ENCODE measurements at regions not wholly inside any gene's neighbourhood (a gene's known extent, or its start where the extent isn't known, plus 50 kb on each side); places are given as distances from the start of the nearest gene placed in this dataset.

DNA sequence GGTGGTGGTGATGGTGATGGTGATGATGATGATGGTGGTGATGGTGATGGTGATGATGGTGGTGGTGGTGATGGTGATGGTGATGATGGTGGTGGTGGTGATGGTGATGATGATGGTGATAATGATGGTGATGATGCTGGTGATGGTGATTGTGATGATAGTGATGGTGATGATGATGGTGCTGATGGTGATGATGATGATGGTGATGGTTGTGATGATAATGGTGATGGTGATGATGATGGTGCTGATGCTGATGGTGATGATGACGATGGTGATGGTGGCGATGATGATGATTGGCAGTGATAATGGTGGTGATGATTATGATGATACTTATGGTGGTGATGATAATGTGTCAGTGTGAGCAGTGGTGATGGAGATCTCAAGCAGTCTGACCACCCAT, 90.8 kb upstream of the FOXF1 start:
- no peak for TF ChIP-seq CTCF (IDR thresholded peaks at IDR 0.05; ENCODE audit: insufficient read depth, missing control alignments)
- FAIRE-seq: no peak
- DNase-seq (ENCODE audit: insufficient read length, low spot score): no peak

DNA sequence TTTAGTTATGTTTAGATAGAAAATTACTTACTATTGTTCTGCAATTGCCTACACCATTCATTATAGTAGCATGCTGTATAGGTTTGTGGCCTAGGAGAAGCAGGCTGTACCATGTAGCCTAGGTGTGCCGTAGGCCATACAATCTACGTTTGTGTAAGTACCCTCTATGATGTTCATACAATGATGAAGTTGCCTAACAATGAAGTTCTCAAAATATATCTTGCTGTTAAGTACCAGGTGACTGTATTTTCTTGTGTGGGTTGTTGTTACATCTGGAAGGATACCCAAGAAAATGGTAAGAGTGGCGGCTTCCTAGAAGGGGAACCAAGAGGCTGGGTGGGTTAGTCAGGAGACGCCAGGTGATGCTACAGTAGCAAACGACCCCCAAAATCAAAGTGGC, 88.3 kb upstream of the FOXF1 start:
- no peak for TF ChIP-seq CTCF (IDR thresholded peaks at IDR 0.05; ENCODE audit: insufficient read depth, missing control alignments)
- DNase-seq (ENCODE audit: insufficient read length, low spot score) (no peak), FAIRE-seq (no peak)

DNA sequence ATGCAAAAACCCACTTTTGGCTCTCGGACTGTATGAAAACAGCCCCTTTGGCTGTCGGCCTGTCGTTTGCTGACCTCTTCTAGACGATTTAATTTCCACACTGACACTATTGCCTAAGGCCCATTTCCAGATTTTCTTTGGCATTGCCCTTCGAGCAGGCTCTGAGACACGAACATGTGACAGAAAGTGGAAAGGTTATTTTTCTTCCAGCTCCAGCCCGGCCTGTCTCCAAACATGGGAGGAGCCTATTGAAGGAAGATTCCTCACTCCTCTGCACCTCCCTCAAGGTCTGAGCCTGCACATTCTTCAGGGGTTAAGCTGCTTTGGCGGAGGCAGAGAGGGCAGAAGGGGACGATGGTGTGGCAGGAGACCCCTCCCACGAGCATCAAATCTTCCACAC, 85.9 kb upstream of the FOXF1 start:
- TF ChIP-seq CTCF (IDR thresholded peaks at IDR 0.05; ENCODE audit: insufficient read depth, missing control alignments): no peak
- FAIRE-seq (no peak), DNase-seq (ENCODE audit: insufficient read length, low spot score) (no peak)

GRCh38 chr16:86424985-86425384, 85.3 kb upstream of the FOXF1 start:
- FAIRE-seq (no peak), DNase-seq (ENCODE audit: insufficient read length, low spot score) (no peak)
- TF ChIP-seq CTCF (IDR thresholded peaks at IDR 0.05; ENCODE audit: insufficient read depth, missing control alignments): no peak

DNA sequence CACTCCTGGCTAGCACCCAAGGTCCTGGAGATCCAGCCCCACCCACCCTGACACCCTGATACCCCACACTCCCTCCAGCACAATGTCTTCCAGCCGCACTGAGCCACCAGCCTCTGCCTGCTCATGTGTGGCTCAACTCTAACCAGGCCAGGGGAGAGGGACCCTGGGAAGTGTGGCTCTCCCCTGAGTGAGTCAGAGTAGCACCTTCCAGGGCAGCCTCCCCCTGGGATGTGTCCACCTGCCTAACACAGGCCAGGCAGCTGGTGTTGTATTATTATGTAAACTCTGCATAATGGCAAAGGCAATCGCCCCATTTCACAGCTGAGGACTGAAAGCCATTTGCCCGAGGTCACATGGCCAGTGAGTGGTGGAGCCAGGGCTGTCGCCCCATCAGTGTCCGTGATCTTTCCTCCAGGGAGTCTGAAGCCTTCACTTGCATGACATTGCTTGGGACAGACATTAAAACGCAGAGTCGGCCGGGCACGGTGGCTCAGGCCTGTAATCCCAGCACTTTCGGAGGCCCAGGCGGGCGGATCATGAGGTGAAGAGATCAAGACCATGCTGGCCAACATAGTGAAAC, 84.2 kb upstream of the FOXF1 start:
- DNase-seq (ENCODE audit: insufficient read length, low spot score): no peak
- FAIRE-seq: no peak
- TF ChIP-seq CTCF (IDR thresholded peaks at IDR 0.05; ENCODE audit: insufficient read depth, missing control alignments): no peak

GRCh38 chr16:86427433-86427851, 82.9 kb upstream of the FOXF1 start:
- FAIRE-seq (no peak), DNase-seq (ENCODE audit: insufficient read length, low spot score) (no peak)
- TF ChIP-seq CTCF (IDR thresholded peaks at IDR 0.05; ENCODE audit: insufficient read depth, missing control alignments): no peak

DNA sequence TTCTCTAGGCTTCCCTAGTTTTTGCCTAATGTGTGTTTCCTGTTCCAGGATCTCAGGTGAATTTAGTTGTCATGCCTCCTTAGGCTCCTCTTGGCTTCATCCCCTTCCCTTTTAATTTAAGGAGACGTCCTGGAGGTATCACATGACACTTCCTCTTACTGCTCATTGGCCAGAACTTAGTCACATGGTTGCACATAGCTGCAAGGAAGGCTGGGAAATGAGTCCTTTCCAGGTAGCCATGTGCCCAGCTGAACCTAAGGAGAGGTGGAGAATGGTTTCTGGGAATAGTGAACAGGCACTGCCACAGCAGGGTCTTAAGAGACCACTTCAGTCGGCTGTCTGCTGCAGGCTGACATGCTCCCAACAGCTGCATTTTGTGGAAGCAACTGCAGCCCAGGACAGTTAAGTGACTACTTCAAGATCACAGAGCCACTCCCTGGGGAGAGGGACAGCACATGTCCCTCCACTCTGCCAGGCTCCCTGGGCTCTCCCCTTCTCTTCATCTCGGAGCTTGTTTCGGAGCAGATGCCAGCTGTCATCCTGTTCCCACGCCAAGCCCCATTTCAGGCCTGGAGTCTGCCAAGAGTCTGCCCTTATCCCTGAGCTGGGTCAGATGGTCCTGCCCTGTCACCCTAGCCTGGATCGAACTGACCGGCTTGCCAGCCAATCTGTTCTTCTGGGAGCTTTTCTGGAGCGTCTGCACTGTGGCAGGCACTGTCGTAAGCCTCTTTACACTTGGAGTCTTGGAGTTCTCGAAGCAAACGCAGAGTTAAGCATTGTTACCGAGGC, 81.4 kb upstream of the FOXF1 start:
- DNase-seq (ENCODE audit: insufficient read length, low spot score) (no peak), FAIRE-seq (no peak)
- TF ChIP-seq CTCF (IDR thresholded peaks at IDR 0.05; ENCODE audit: insufficient read depth, missing control alignments): no peak
